SK-N-MC (cell line): ENCODE measurements at regions not wholly inside any gene's neighbourhood (a gene's known extent, or its start where the extent isn't known, plus 50 kb on each side); places are given as distances from the start of the nearest gene placed in this dataset.

Experiments used
- DNase-seq: peaks from one replicate; pipeline ENCODE4 v3.0.0-alpha.2; 2011; ENCODE audit warnings: low read depth, low spot score
- H3K27ac ChIP-seq: fragments of 200-600 bp; sonication (generic); 2 replicates; pipeline ENCODE4 v1.5.1; 2016; ENCODE audit warnings: mixed run types
- H3K36me3 ChIP-seq: fragments of 200-600 bp; sonication (generic); 2 replicates; pipeline ENCODE4 v1.6.1; 2017; ENCODE audit warnings: antibody characterized with exemption, low read length, mixed read lengths; ENCODE audit not compliant: insufficient read depth
- H3K4me3 ChIP-seq: fragments of 200-600 bp; sonication (generic); 2 replicates; pipeline ENCODE4 v1.5.1; 2016
- H3K9ac ChIP-seq: fragments of 200-600 bp; sonication (generic); 2 replicates; pipeline ENCODE4 v1.8.0; 2017; ENCODE audit warnings: mixed run types, mixed read lengths; ENCODE audit not compliant: insufficient read length
- H3K9me3 ChIP-seq: fragments of 200-600 bp; sonication (generic); 2 replicates; pipeline ENCODE4 v1.6.1; 2017; ENCODE audit warnings: low read depth, mild to moderate bottlenecking, antibody characterized with exemption, low read length, moderate library complexity, mixed read lengths
- EZH2 ChIP-seq: fragments of 200-600 bp; sonication (generic); IDR thresholded peaks from one replicate; pipeline ENCODE4 v1.6.1; 2017; ENCODE audit warnings: antibody characterized with exemption
- FOXP2 ChIP-seq: optimal IDR thresholded peaks from 2 replicates; pipeline ENCODE3; 2011; ENCODE audit warnings: mild to moderate bottlenecking, moderate library complexity; ENCODE audit not compliant: insufficient read depth; ENCODE audit errors: extremely low read length, control extremely low read depth
- POLR2AphosphoS5 ChIP-seq: IDR thresholded peaks from 2 replicates; pipeline ENCODE4 v1.6.1; 2012; ENCODE audit warnings: mild to moderate bottlenecking, low read depth, low read length, borderline replicate concordance

DNA sequence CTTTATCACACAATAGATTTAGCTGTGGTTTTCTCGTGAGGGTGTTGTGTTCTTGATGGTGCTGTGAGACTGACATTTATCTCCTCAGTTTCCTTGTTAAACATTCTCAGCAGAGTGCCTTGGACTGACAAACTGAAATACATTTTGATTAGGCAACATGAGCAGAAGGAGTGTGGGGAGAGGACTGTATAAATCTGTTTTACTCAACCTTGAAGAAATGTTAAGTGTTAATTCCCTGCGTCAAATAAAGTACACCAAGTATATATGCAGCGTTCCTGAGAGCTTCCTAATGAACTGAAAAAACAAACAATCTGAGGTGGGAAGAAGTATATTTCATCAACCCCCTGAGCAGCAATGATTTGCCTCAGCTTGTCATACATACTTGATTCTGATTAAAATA lies 540.3 kb upstream of the B3GALT2 start:
- no peak for DNase-seq
- Histone ChIP-seq H3K9me3 (no peaks in the 10 kb centered on the region), H3K27ac (no peak overlapping the region), H3K9ac (no peak overlapping the region), H3K36me3 (no peaks in the 10 kb centered on the region), H3K4me3 (no peak overlapping the region)
- TF ChIP-seq POLR2AphosphoS5 (no peak), EZH2 (no peak), FOXP2 (no peak)

DNA sequence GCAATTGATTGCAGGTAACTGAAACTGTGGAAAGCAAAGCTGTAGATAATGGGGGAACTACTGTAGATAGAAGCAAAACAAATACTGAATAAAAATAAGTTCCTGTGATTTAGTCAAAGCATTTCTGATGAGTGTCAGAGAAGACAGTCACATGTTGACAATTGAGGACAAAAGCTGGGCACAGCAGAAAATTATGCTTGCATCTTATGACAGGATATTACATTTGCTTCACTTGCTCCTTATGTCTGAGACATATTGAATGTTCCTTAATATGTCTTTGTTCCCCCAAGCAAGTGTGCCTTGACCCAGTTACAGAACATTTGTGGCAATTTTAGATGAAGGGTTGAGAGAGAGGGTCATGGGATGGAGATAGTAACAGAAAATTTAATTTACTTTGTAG lies 526.0 kb upstream of the B3GALT2 start:
- no peak for TF ChIP-seq POLR2AphosphoS5
- TF ChIP-seq FOXP2 = no peak
- TF ChIP-seq EZH2 = no peak
- Histone ChIP-seq H3K36me3 (no peaks in the 10 kb centered on the region), H3K9ac (no peak overlapping the region), H3K9me3 (no peaks in the 10 kb centered on the region), H3K4me3 (no peak overlapping the region), H3K27ac (no peak overlapping the region)
- no peak for DNase-seq

DNA sequence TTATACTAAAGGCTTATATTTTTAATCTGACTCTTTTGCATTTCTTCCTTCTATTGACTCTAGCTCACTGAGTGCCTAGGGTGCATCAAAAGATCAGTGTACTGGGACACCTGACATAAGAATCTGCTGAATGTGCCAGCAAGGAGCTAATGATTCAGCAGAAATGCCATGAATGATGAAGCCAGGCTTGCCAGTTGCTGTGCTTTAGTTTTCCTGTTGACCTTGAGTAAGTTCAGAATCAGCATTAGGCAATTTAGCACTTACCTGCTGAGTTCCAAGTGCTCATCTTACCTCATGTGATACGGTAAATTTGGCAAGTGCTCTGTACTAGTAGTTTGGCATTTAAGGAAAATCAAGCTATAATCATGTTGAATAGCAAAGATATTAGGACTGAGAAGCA lies 523.2 kb upstream of the B3GALT2 start:
- no peaks in the 10 kb centered on the region for H3K36me3 ChIP-seq
- TF ChIP-seq EZH2 (no peak), POLR2AphosphoS5 (no peak), FOXP2 (no peak)
- no peaks in the 10 kb centered on the region for H3K9me3 ChIP-seq
- DNase-seq = no peak
- no peak overlapping the region for H3K4me3 ChIP-seq
- no peak overlapping the region for H3K27ac ChIP-seq
- H3K9ac ChIP-seq = no peak overlapping the region

DNA sequence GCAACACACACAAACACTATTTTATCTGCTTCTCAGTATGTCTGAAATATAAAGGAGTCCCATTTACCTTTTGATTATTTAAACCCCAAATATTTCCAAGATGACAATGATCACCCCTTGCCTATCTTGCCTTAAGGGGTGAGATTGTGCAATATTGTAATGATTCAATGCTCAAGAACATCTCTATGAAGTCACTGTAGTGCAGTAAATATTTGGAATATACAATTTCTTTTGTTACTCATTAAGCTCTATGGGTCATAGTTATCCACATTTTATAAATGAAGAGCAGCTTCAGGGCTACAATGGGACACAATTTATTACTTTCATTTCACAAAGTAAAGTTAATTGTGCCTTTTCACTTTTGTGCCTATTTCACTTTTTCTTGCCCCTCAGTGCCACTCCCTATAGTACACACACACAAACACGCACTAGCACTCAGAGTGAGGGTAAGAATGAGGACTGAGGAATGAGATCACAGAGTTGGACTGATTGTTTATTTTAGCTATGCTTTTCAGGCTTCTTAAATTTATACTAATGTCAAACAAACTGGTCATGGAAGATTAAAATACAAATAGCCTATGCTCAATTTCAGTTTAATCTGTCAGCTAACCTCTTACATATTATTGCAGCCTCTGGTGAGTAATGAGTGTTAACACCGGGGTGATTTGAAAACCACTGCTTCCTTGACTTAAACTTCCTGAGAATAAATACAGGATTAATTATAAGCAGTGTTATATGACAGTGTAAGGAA lies 521.0 kb upstream of the B3GALT2 start:
- Histone ChIP-seq H3K9me3 (no peaks in the 10 kb centered on the region), H3K27ac (no peak overlapping the region), H3K36me3 (no peaks in the 10 kb centered on the region), H3K4me3 (no peak overlapping the region), H3K9ac (no peak overlapping the region)
- DNase-seq = no peak
- TF ChIP-seq FOXP2 (no peak), EZH2 (no peak), POLR2AphosphoS5 (no peak)

DNA sequence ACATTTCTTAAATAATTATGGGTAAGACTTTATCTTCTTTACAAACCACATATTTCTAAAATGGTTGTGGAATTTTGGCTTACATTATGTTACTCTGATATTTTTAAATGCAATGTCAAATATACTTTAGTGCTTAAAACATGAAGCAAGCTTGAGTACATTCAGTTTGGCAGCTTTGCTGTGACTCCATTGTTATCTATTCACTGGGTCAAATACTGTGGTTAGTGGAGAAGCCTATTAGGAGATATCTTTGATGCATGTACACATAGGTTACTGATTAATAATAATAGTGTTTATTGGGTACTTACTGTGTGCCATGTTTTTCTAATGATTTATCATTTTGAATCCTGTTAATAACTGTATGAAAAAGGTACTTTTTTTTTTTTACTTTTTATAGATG lies 520.4 kb upstream of the B3GALT2 start:
- Histone ChIP-seq H3K9ac (no peak overlapping the region), H3K36me3 (no peaks in the 10 kb centered on the region), H3K4me3 (no peak overlapping the region), H3K27ac (no peak overlapping the region), H3K9me3 (no peaks in the 10 kb centered on the region)
- no peak for TF ChIP-seq POLR2AphosphoS5
- TF ChIP-seq EZH2 = no peak
- no peak for TF ChIP-seq FOXP2
- no peak for DNase-seq

DNA sequence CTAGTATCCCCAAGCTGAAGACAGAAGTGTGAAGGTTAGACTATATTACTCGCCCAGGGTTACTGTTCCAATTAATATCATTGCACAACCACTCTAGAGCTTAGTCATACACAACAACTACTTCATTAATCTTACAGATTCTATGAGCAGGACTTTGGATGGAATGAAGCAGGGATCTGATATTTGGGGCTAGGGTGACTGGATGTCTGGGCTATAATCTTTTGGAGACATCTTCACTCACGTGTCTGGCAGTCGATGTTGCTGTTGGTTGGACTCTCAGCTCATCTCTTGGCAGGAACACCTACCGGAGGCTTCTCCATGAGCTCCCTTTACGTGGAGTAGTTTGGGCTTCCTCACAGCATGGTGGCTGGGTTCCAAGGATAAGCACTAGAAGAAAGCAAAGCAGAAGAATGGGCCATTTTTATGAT lies 519.2 kb upstream of the B3GALT2 start:
- H3K36me3 ChIP-seq = no peaks in the 10 kb centered on the region
- H3K4me3 ChIP-seq = no peak overlapping the region
- no peak for DNase-seq
- no peak overlapping the region for H3K9ac ChIP-seq
- no peak overlapping the region for H3K27ac ChIP-seq
- TF ChIP-seq POLR2AphosphoS5 (no peak), EZH2 (no peak), FOXP2 (no peak)
- H3K9me3 ChIP-seq = no peaks in the 10 kb centered on the region

DNA sequence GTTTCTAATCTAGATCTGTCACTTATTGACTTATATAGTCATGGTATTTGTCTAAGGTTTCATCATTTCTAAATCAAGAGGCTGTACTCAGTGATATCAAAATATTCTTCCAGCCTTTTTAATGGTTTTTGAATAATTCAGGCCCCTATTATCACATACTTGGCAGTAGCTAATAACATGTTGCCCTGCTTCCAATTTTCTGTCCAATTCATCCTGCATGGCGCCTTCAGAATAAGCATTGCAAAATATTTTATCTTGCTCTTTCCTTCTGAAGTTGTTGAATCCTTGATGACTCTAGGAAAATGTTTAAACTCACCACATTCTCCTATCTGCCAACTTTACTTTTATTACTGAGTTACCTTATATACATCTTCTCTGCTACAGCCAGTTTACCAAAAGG lies 517.2 kb upstream of the B3GALT2 start:
- Histone ChIP-seq H3K27ac (no peak overlapping the region), H3K36me3 (no peaks in the 10 kb centered on the region), H3K4me3 (no peak overlapping the region), H3K9me3 (no peaks in the 10 kb centered on the region), H3K9ac (no peak overlapping the region)
- TF ChIP-seq EZH2 (no peak), POLR2AphosphoS5 (no peak), FOXP2 (no peak)
- no peak for DNase-seq

DNA sequence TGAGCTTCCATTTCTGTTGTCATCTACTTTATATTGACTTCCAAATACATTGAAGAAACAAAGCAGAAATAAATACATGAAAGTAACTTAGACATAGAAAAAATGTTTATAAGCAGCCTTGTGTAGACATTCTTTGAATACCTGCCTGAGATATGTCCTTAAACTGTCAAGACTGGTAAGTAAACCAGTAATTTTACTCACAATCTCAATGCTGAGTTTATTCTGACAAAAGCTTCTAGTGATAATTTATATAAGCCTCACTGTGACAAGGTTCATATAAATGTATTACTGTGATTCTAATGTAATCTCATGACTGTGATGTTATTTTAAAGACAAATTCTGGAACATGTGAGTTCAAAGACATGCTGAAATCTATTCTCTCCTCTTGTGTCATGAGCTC lies 516.7 kb upstream of the B3GALT2 start:
- Histone ChIP-seq H3K27ac (no peak overlapping the region), H3K4me3 (no peak overlapping the region), H3K36me3 (no peaks in the 10 kb centered on the region), H3K9ac (no peak overlapping the region), H3K9me3 (no peaks in the 10 kb centered on the region)
- TF ChIP-seq EZH2 (no peak), POLR2AphosphoS5 (no peak), FOXP2 (no peak)
- DNase-seq = no peak

DNA sequence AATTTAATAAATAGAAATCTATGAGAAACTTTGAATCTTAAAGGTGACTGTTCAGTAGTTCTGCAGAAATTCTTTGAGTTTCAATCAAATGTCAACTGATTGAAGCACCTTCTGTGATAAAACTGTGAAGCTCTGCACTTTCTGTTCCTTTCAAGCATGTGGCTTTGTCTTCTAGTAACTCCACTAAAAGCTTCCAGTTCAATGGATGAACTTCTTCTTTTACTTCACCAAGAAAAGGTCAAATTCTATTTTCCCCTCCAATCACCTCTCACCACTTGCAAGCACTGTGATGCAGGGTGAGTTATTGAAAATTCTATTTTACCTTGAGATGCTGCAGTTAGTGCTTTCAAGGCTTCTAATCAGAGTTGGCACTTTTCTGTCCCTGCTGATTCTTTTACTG lies 515.3 kb upstream of the B3GALT2 start:
- Histone ChIP-seq H3K9me3 (no peaks in the 10 kb centered on the region), H3K9ac (no peak overlapping the region), H3K27ac (no peak overlapping the region), H3K36me3 (no peaks in the 10 kb centered on the region), H3K4me3 (no peak overlapping the region)
- TF ChIP-seq POLR2AphosphoS5 = no peak
- TF ChIP-seq EZH2 = no peak
- TF ChIP-seq FOXP2 = no peak
- no peak for DNase-seq
